ENCODE measurements at regions not wholly inside any gene's neighbourhood (a gene's known extent, or its start where the extent isn't known, plus 50 kb on each side); places are given as distances from the start of the nearest gene placed in this dataset.

DNA sequence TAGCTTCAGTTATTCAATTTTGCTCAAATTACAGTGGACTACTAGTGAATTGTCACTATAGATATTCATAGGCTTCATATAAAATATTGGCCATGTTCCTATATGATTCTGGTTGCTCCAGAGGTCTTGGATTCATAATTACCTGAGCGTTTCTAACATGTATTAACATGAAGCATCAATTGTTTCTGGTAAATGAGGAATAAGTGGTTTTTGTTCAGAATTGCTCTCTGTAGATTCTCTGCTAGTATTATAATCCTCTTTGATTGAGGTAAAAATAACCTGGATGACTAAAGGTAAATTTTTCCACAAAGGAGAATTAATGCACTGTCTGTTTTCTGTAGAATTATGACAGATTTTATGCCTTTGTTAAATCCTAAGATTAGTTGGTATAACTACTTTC lies 258.1 kb upstream of the CNTN6 start:
- TF ChIP-seq CTCF (IDR thresholded peaks at IDR 0.05; ENCODE audit: control extremely low read depth in 1 of 3, insufficient read depth in 1 of 3, low read depth in 1 of 3, low read length in 3 of 3) (no peak), YY1 (IDR thresholded peaks at IDR 0.05; ENCODE audit: low read depth, low read length) (no peak), RAD21 (IDR thresholded peaks at IDR 0.05 in 1 of 2, conservative IDR thresholded peaks at IDR 0.05 in 1 of 2; ENCODE audit: low read depth in 2 of 2, low read length in 2 of 2) (no peak), BRCA1 (IDR thresholded peaks at IDR 0.05; ENCODE audit: low read depth, low read length) (no peak), CHD1 (IDR thresholded peaks at IDR 0.05; ENCODE audit: low read depth, low read length) (no peak), RFX5 (IDR thresholded peaks at IDR 0.05; ENCODE audit: borderline replicate concordance, low read depth, low read length) (no peak), CHD7 (IDR thresholded peaks at IDR 0.05; ENCODE audit: insufficient replicate concordance, low read length) (no peak), CHD2 (IDR thresholded peaks at IDR 0.05; ENCODE audit: low read length) (no peak), POLR2A (IDR thresholded peaks at IDR 0.05; ENCODE audit: control extremely low read depth in 1 of 2, low read depth in 2 of 2, low read length in 2 of 2) (no peak), SAP30 (IDR thresholded peaks at IDR 0.05; ENCODE audit: insufficient read depth, insufficient replicate concordance, low read length) (no peak), EZH2 (IDR thresholded peaks at IDR 0.05; ENCODE audit: low read depth, low read length, severe bottlenecking) (no peak), JUND (IDR thresholded peaks at IDR 0.05; ENCODE audit: low read length) (no peak), TAF1 (IDR thresholded peaks at IDR 0.05; ENCODE audit: low read depth, low read length) (no peak), POLR2AphosphoS5 (IDR thresholded peaks at IDR 0.05; ENCODE audit: low read depth, low read length) (no peak)

Measured in H1 (cell line).